ENCODE measurements at regions not wholly inside any gene's neighbourhood (a gene's known extent, or its start where the extent isn't known, plus 50 kb on each side); places are given as distances from the start of the nearest gene placed in this dataset.

DNA sequence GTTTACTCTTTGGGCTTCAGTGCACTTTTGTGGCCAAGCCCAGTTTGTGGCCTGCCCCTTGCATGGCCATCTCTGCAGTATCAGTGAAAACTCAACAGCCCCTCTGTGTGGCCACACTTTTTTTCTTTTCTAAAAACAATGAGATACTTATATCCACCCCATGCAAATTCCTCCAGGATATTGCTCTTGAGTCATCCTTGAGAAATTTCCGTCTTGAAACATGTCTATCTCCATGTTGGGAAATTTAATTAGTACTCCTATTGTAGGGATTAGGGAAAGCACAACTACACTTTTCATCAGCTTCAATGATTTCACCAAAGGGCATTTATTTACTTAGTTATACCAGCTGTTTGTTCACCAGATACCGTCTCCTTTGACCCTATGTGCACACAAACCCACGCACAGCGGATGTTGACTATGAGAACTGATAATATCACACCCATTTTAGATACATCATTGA, 993.1 kb downstream of the TSN start:
- no peak overlapping the region for H3K4me3 Mint-ChIP-seq (ENCODE audit: unreplicated experiment)
- no peak overlapping the region for H3K27ac Mint-ChIP-seq (ENCODE audit: unreplicated experiment)
- H3K9me3 Mint-ChIP-seq (ENCODE audit: unreplicated experiment): no peaks in the 10 kb centered on the region
- no peaks in the 10 kb centered on the region for H3K4me1 Mint-ChIP-seq (ENCODE audit: unreplicated experiment)
- no peak for TF ChIP-seq CTCF (IDR thresholded peaks at IDR 0.05; ENCODE audit: unreplicated experiment)
- no peaks in the 10 kb centered on the region for H3K27me3 Mint-ChIP-seq (ENCODE audit: unreplicated experiment)
- no peaks in the 10 kb centered on the region for H3K36me3 Mint-ChIP-seq (ENCODE audit: low read depth, unreplicated experiment)
- no peak for DNase-seq (ENCODE audit: low spot score)

DNA sequence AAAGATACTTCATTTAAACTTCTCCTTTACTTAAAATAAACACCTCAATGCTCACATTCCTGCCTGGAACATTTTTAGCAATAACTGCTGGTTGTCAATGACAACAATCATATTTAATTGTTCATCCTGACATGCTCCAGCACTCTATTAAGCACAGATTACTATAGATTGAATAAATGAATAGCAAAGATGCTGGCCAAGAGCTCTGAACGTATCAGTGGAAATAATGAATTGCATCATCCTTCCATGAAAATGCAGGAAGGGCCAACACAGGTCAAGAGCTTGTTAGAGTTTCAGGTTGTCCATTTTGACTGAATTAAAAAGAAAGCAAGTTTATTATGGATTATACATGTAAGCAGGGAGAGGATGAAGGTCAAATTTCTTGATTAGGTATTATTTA, 994.0 kb downstream of the TSN start:
- Mint-ChIP-seq H3K27me3 (ENCODE audit: unreplicated experiment) (no peaks in the 10 kb centered on the region), H3K36me3 (ENCODE audit: low read depth, unreplicated experiment) (no peaks in the 10 kb centered on the region), H3K9me3 (ENCODE audit: unreplicated experiment) (no peaks in the 10 kb centered on the region), H3K4me3 (ENCODE audit: unreplicated experiment) (no peak overlapping the region), H3K27ac (ENCODE audit: unreplicated experiment) (no peak overlapping the region), H3K4me1 (ENCODE audit: unreplicated experiment) (no peaks in the 10 kb centered on the region)
- DNase-seq (ENCODE audit: low spot score): no peak
- TF ChIP-seq CTCF (IDR thresholded peaks at IDR 0.05; ENCODE audit: unreplicated experiment): no peak

- Mint-ChIP-seq H3K27ac (ENCODE audit: unreplicated experiment) (no peak overlapping the region), H3K4me1 (ENCODE audit: unreplicated experiment) (no peaks in the 10 kb centered on the region), H3K27me3 (ENCODE audit: unreplicated experiment) (no peaks in the 10 kb centered on the region), H3K9me3 (ENCODE audit: unreplicated experiment) (no peaks in the 10 kb centered on the region), H3K4me3 (ENCODE audit: unreplicated experiment) (no peak overlapping the region), H3K36me3 (ENCODE audit: low read depth, unreplicated experiment) (no peaks in the 10 kb centered on the region)
- DNase-seq (ENCODE audit: low spot score): no peak
- no peak for TF ChIP-seq CTCF (IDR thresholded peaks at IDR 0.05; ENCODE audit: unreplicated experiment)
Observed at GRCh38 chr2:122750095-122750494, 994.6 kb downstream of the TSN start.

DNA sequence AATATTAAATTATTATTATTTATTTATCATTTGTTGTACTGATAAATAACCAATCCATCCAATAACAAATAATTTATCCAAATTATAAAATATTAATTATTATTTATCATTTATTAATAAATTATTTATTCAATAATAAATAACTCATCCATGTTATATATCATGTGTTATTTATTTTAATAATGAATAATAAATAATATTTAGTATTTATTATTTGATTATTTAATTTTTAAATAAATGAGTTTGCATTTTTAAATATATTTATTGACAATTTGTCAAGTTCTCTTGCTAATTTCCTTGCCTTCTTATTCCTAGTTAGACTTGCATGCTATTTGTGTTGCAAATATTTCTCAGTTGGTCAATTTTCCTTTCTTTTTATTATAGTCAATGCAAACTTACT, 995.4 kb downstream of the TSN start:
- Mint-ChIP-seq H3K4me1 (ENCODE audit: unreplicated experiment) (no peaks in the 10 kb centered on the region), H3K27me3 (ENCODE audit: unreplicated experiment) (no peaks in the 10 kb centered on the region), H3K4me3 (ENCODE audit: unreplicated experiment) (no peak overlapping the region), H3K36me3 (ENCODE audit: low read depth, unreplicated experiment) (no peaks in the 10 kb centered on the region), H3K27ac (ENCODE audit: unreplicated experiment) (no peak overlapping the region), H3K9me3 (ENCODE audit: unreplicated experiment) (no peaks in the 10 kb centered on the region)
- TF ChIP-seq CTCF (IDR thresholded peaks at IDR 0.05; ENCODE audit: unreplicated experiment): no peak
- no peak for DNase-seq (ENCODE audit: low spot score)

DNA sequence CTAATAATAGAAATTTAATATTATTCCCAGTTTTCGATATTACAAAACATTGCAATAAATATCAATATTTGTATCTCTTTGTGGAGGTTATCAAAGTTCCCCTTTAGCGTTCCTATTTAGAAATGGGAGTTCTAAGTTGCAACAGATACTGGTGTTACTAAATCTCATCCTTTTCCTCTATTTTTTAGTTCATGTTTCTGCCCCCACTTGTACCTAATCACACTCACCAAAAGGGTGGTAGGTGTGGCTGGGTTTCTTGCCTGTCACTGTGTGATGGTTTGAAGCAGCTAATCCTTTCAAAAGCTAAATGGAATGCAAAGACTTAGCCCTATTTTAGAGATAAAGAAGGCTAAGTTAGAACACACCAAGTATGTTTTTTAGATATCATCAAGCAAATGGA, 997.9 kb downstream of the TSN start:
- H3K36me3 Mint-ChIP-seq (ENCODE audit: low read depth, unreplicated experiment): no peaks in the 10 kb centered on the region
- no peaks in the 10 kb centered on the region for H3K9me3 Mint-ChIP-seq (ENCODE audit: unreplicated experiment)
- no peaks in the 10 kb centered on the region for H3K27me3 Mint-ChIP-seq (ENCODE audit: unreplicated experiment)
- no peak overlapping the region for H3K4me3 Mint-ChIP-seq (ENCODE audit: unreplicated experiment)
- TF ChIP-seq CTCF (IDR thresholded peaks at IDR 0.05; ENCODE audit: unreplicated experiment): no peak
- no peak for DNase-seq (ENCODE audit: low spot score)
- no peak overlapping the region for H3K27ac Mint-ChIP-seq (ENCODE audit: unreplicated experiment)
- no peaks in the 10 kb centered on the region for H3K4me1 Mint-ChIP-seq (ENCODE audit: unreplicated experiment)

Data from endothelial cell (in vitro differentiated cells).